HEK293 (cell line): ENCODE measurements at regions not wholly inside any gene's neighbourhood (a gene's known extent, or its start where the extent isn't known, plus 50 kb on each side); places are given as distances from the start of the nearest gene placed in this dataset.

Source experiments
- ZNF138 ChIP-seq: fragments of 450-650 bp; formaldehyde crosslinking; IDR thresholded peaks from 2 replicates; pipeline ENCODE4 v1.5.1; 2016; ENCODE audit warnings: missing biosample characterization, missing genetic modification characterization, borderline replicate concordance
- ZNF48 ChIP-seq: fragments of 450-650 bp; formaldehyde crosslinking; IDR thresholded peaks from 2 replicates; pipeline ENCODE4 v1.5.1; 2016; ENCODE audit warnings: missing biosample characterization, missing genetic modification characterization
- TF ChIP-seq, protein P1 (sequence below): fragments of 450-650 bp; formaldehyde crosslinking; IDR thresholded peaks from 2 replicates; pipeline ENCODE4 v1.5.1; 2016; ENCODE audit warnings: missing biosample characterization, missing genetic modification characterization
- TF ChIP-seq, protein P2 (sequence below): fragments of 450-650 bp; formaldehyde crosslinking; IDR thresholded peaks from 2 replicates; pipeline ENCODE4 v1.5.1; 2016; ENCODE audit warnings: missing biosample characterization, missing genetic modification characterization

DNA sequence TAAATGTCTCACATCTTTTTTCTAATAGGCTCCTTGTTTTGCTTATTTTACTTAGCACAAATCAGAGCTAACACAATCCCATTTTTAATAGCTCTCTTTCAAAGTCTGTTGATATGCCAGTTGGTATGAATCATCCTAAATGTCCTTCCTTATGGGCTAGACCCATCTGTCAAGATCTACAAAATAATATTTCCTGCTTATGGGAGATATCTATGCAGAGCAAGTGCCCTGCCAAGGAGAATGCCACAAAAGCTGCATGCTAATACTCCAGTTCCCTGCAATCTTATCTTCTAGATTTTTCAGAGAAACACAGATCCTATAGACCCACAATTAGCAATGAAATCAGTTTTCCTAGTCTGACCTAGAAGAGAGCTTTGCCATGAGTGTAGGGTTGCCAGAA lies 230.8 kb upstream of the NPVF start:
- TF ChIP-seq, protein P1, sequence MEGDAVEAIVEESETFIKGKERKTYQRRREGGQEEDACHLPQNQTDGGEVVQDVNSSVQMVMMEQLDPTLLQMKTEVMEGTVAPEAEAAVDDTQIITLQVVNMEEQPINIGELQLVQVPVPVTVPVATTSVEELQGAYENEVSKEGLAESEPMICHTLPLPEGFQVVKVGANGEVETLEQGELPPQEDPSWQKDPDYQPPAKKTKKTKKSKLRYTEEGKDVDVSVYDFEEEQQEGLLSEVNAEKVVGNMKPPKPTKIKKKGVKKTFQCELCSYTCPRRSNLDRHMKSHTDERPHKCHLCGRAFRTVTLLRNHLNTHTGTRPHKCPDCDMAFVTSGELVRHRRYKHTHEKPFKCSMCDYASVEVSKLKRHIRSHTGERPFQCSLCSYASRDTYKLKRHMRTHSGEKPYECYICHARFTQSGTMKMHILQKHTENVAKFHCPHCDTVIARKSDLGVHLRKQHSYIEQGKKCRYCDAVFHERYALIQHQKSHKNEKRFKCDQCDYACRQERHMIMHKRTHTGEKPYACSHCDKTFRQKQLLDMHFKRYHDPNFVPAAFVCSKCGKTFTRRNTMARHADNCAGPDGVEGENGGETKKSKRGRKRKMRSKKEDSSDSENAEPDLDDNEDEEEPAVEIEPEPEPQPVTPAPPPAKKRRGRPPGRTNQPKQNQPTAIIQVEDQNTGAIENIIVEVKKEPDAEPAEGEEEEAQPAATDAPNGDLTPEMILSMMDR, result no peak
- TF ChIP-seq ZNF138 (tag by site-specific recombination) (no peak), ZNF48 (no peak)
- TF ChIP-seq, protein P2, sequence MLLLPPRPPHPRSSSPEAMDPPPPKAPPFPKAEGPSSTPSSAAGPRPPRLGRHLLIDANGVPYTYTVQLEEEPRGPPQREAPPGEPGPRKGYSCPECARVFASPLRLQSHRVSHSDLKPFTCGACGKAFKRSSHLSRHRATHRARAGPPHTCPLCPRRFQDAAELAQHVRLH, result no peak
